DND-41 (cell line): ENCODE measurements at regions not wholly inside any gene's neighbourhood (a gene's known extent, or its start where the extent isn't known, plus 50 kb on each side); places are given as distances from the start of the nearest gene placed in this dataset.

Source experiments
- ATAC-seq: fragments of 200-7000 bp; cut with Tn5 transposase; 3 replicates; pipeline ENCODE4 v1.9.1; 2021; ENCODE audit warnings: low read depth; ENCODE audit not compliant: insufficient read depth
- DNase-seq: peaks from one replicate; pipeline ENCODE4 v3.0.0-alpha.2; 2020
- H2AFZ ChIP-seq: 2 replicates; pipeline ENCODE4 v1.6.0; 2012; ENCODE audit warnings: low read depth, low read length
- H3K27ac ChIP-seq: 2 replicates; pipeline ENCODE4 v1.5.1; 2012; ENCODE audit warnings: low read length, inconsistent platforms
- H3K27me3 ChIP-seq: fragments of 200-600 bp; sonication (generic); 2 replicates; pipeline ENCODE4 v1.6.0; 2012; ENCODE audit warnings: low read length, mild to moderate bottlenecking, inconsistent platforms; ENCODE audit not compliant: insufficient read depth, poor library complexity
- H3K36me3 ChIP-seq: 2 replicates; pipeline ENCODE4 v1.5.1; 2012; ENCODE audit warnings: low read length, inconsistent platforms; ENCODE audit not compliant: insufficient read depth
- H3K4me1 ChIP-seq: 2 replicates; pipeline ENCODE4 v1.5.1; 2012; ENCODE audit warnings: mild to moderate bottlenecking, low read length; ENCODE audit not compliant: insufficient read depth
- H3K4me2 ChIP-seq: 2 replicates; pipeline ENCODE4 v1.6.0; 2012; ENCODE audit warnings: mild to moderate bottlenecking, moderate library complexity, low read length, inconsistent platforms; ENCODE audit not compliant: insufficient read depth
- H3K4me3 ChIP-seq, 2 experiments: fragments of 200-600 bp in 1 of 2; shearing (Covaris generic) in 1 of 2; 2 replicates each; pipeline ENCODE4 v1.5.1; 2012 to 2016; ENCODE audit warnings: inconsistent platforms in 2 of 2, low read length in 2 of 2, mild to moderate bottlenecking in 2 of 2, low read depth in 1 of 2, moderate library complexity in 1 of 2
- H3K79me2 ChIP-seq: 2 replicates; pipeline ENCODE4 v1.6.0; 2012; ENCODE audit warnings: low read length, inconsistent platforms; ENCODE audit not compliant: insufficient read depth
- H3K9ac ChIP-seq: 2 replicates; pipeline ENCODE4 v1.6.0; 2012; ENCODE audit warnings: low read depth, mild to moderate bottlenecking, inconsistent platforms, low read length, moderate library complexity
- H3K9me3 ChIP-seq: 2 replicates; pipeline ENCODE4 v1.5.1; 2012; ENCODE audit warnings: low read length, moderate library complexity, mild to moderate bottlenecking, inconsistent platforms; ENCODE audit not compliant: insufficient read depth, severe bottlenecking
- H4K20me1 ChIP-seq: 2 replicates; pipeline ENCODE4 v1.6.0; 2012; ENCODE audit warnings: low read length; ENCODE audit not compliant: insufficient read depth
- EZH2 ChIP-seq: IDR thresholded peaks from 3 replicates; pipeline ENCODE4 v1.6.1; 2012; ENCODE audit warnings: borderline replicate concordance, low read depth, mild to moderate bottlenecking, moderate library complexity, low read length, inconsistent platforms; ENCODE audit not compliant: severe bottlenecking
- TF ChIP-seq, protein P1 (sequence below): IDR thresholded peaks from 2 replicates; pipeline ENCODE4 v1.5.1; 2012; ENCODE audit warnings: borderline replicate concordance, low read length, moderate library complexity, mild to moderate bottlenecking; ENCODE audit not compliant: poor library complexity, severe bottlenecking; ENCODE audit errors: extremely low read depth

DNA sequence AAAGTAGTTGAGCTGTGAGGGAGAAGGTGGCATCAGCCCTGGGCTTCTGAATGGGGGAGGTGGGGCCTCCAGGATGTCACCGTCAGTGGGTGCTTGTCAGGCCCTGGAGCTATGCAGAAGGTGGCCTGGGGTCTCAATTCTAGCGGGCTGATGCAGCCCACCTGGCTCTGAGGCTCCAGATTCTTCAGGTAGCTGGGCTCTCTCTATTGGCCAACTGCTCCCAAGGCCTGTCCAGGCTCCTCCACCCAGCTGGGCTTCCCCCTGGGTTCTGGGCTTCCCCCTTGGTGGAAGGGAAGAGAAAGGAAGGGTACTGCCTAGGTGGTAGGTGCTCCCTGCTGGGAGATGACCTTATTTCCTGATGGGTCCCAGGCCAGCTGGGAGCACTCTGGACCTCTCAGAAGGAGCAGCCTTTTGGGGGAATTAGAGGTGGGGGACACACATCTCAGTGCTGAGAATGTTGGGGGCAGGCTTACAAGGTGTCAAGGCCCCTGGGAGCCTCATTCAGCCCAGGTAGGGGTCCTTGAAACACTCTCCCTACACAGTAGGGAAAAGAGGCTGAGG is 1728.3 kb downstream of the TP53TG3F start:
- H3K4me3 ChIP-seq: no peak overlapping the region
- no peak overlapping the region for H2AFZ ChIP-seq
- no peaks in the 10 kb centered on the region for H3K27me3 ChIP-seq
- no peak overlapping the region for H3K9ac ChIP-seq
- no peak for ATAC-seq
- H3K27ac ChIP-seq: no peak overlapping the region
- no peaks in the 10 kb centered on the region for H3K4me1 ChIP-seq
- no peak for DNase-seq
- H3K79me2 ChIP-seq: no peaks in the 10 kb centered on the region
- no peak for TF ChIP-seq EZH2
- TF ChIP-seq, protein P1, sequence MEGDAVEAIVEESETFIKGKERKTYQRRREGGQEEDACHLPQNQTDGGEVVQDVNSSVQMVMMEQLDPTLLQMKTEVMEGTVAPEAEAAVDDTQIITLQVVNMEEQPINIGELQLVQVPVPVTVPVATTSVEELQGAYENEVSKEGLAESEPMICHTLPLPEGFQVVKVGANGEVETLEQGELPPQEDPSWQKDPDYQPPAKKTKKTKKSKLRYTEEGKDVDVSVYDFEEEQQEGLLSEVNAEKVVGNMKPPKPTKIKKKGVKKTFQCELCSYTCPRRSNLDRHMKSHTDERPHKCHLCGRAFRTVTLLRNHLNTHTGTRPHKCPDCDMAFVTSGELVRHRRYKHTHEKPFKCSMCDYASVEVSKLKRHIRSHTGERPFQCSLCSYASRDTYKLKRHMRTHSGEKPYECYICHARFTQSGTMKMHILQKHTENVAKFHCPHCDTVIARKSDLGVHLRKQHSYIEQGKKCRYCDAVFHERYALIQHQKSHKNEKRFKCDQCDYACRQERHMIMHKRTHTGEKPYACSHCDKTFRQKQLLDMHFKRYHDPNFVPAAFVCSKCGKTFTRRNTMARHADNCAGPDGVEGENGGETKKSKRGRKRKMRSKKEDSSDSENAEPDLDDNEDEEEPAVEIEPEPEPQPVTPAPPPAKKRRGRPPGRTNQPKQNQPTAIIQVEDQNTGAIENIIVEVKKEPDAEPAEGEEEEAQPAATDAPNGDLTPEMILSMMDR: no peak
- H4K20me1 ChIP-seq: no peaks in the 10 kb centered on the region
- H3K9me3 ChIP-seq: peaks cover 12% of the 10 kb centered on the region
- H3K4me2 ChIP-seq: no peak overlapping the region
- no peaks in the 10 kb centered on the region for H3K36me3 ChIP-seq

DNA sequence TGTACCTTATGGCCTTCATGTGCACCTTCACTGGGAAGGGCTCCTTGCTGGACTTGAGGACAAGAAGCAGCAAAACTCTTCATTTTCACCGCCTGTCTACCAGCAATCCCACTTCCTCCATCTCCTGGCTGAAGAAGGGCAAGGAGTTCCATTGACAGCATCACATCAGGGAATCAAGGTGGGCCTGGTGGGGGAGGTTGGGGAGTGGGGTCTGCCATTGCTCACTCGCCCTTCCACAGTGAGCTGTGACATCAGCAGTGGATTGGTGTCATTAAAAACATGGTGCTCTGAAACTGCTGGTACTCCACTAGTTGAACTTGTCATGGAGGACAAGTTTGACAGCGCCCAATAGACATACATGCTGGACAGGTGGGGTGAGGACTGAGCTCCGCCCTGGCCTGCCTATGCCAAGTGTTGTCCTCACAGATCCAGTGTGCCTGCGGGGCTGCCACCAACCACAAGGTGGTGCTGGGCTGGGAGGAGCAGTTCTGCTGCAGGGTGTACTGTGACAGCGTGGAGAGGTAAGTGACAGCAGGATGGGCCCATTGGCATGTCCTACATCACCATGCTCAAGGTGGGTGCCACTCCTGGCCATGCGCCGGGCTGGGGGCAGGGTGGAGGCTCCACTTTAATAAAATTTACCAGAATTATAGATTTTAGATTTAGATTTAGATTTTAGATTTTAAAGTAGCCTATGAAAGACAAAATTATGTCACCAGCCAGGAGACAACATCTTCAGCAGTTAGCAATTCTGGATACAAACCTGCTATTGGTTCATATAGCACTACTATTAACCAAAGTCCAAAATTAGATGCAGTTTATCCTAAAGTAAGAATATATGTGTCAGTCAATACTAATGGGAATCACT is 1729.1 kb downstream of the TP53TG3F start:
- H3K79me2 ChIP-seq: no peaks in the 10 kb centered on the region
- H3K9ac ChIP-seq: no peak overlapping the region
- no peak overlapping the region for H3K27ac ChIP-seq
- H3K4me2 ChIP-seq: no peak overlapping the region
- no peak overlapping the region for H2AFZ ChIP-seq
- TF ChIP-seq EZH2: no peak
- TF ChIP-seq, protein P1: peak; percentile 42
- no peaks in the 10 kb centered on the region for H3K4me1 ChIP-seq
- no peaks in the 10 kb centered on the region for H4K20me1 ChIP-seq
- ATAC-seq: no peak
- H3K36me3 ChIP-seq: no peaks in the 10 kb centered on the region
- peaks cover 4% of the 10 kb centered on the region for H3K9me3 ChIP-seq
- DNase-seq: no peak
- H3K4me3 ChIP-seq: no peak overlapping the region
- no peaks in the 10 kb centered on the region for H3K27me3 ChIP-seq

GRCh38 chr16:35192993-35193392 is 1733.6 kb downstream of the TP53TG3F start:
- TF ChIP-seq, protein P1: no peak
- TF ChIP-seq EZH2: no peak
- Histone ChIP-seq H4K20me1 (no peaks in the 10 kb centered on the region), H3K4me1 (no peaks in the 10 kb centered on the region), H3K9ac (no peak overlapping the region), H3K36me3 (no peaks in the 10 kb centered on the region), H3K4me2 (no peak overlapping the region), H3K4me3 (no peak overlapping the region), H3K79me2 (no peaks in the 10 kb centered on the region), H3K9me3 (peaks cover 3% of the 10 kb centered on the region), H2AFZ (no peak overlapping the region), H3K27ac (no peak overlapping the region), H3K27me3 (no peaks in the 10 kb centered on the region)
- DNase-seq (no peak), ATAC-seq (no peak)
